Spinal cord (tissue), 9 donors: ENCODE measurements at regions not wholly inside any gene's neighbourhood (a gene's known extent, or its start where the extent isn't known, plus 50 kb on each side); places are given as distances from the start of the nearest gene placed in this dataset.

Experiments
- DNase-seq, 6 donors: peaks; one replicate each; pipeline versions ENCODE4 v3.0.0 to v3.0.0-alpha.2; 2013 to 2015; ENCODE audit warnings: low spot score in 6 of 6, low read depth in 4 of 6
- H3K27ac ChIP-seq: one replicate; pipeline ENCODE4 v1.5.1; 2013; ENCODE audit warnings: low read depth, low read length, control low read depth
- H3K27me3 ChIP-seq: one replicate; pipeline ENCODE4 v1.6.1; 2013; ENCODE audit warnings: low read length; ENCODE audit not compliant: control insufficient read depth, insufficient read depth
- H3K36me3 ChIP-seq: one replicate; pipeline ENCODE4 v1.6.1; 2013; ENCODE audit warnings: low read length; ENCODE audit not compliant: control insufficient read depth, insufficient read depth
- H3K4me1 ChIP-seq: one replicate; pipeline ENCODE4 v1.6.1; 2013; ENCODE audit warnings: low read length; ENCODE audit not compliant: control insufficient read depth, insufficient read depth
- H3K4me3 ChIP-seq: one replicate; pipeline ENCODE4 v1.5.1; 2013; ENCODE audit warnings: low read depth, low read length, control low read depth
- H3K9me3 ChIP-seq: one replicate; pipeline ENCODE4 v1.6.1; 2013; ENCODE audit warnings: low read length; ENCODE audit not compliant: control insufficient read depth, insufficient read depth
- WGBS: methylation state at CpG from one replicate; pipeline ENCODE4 v1.1.5; 2013; ENCODE audit warnings: missing lambda C conversion rate; ENCODE audit not compliant: insufficient coverage; 5-methylcytosine and 5-hydroxymethylcytosine counted together
- donor health status: healthy.

GRCh38 chr2:38154395-38154794, 78.4 kb upstream of the CYP1B1 start:
- 67% methylated on average over 2 of the region's 2 CpGs for WGBS
- DNase-seq, result peak in 1 of 6 donors; percentile 30
- Histone ChIP-seq H3K4me3 (no peak overlapping the region), H3K27me3 (no peaks in the 10 kb centered on the region), H3K9me3 (no peaks in the 10 kb centered on the region), H3K27ac (no peak overlapping the region), H3K36me3 (no peaks in the 10 kb centered on the region), H3K4me1 (peaks cover 9% of the 10 kb centered on the region)

- H3K36me3 ChIP-seq, result no peaks in the 10 kb centered on the region
- H3K27me3 ChIP-seq, result no peaks in the 10 kb centered on the region
- DNase-seq, result no peak
- no peak overlapping the region for H3K27ac ChIP-seq
- H3K4me3 ChIP-seq, result no peak overlapping the region
- H3K4me1 ChIP-seq, result peaks cover 9% of the 10 kb centered on the region
- H3K9me3 ChIP-seq, result no peaks in the 10 kb centered on the region
- WGBS, result 88% methylated on average over 6 of the region's 6 CpGs
These were observed 77.7 kb upstream of the CYP1B1 start for GRCh38 chr2:38153476-38154135.

GRCh38 chr2:38152913-38153312, 77.0 kb upstream of the CYP1B1 start:
- Histone ChIP-seq H3K36me3 (no peaks in the 10 kb centered on the region), H3K4me3 (no peak overlapping the region), H3K9me3 (no peaks in the 10 kb centered on the region), H3K27ac (no peak overlapping the region), H3K4me1 (peaks cover 3% of the 10 kb centered on the region), H3K27me3 (no peaks in the 10 kb centered on the region)
- no CpG with 5 or more reads among the region's 1 CpG for whole genome bisulfite sequencing
- DNase-seq, result no peak

- Histone ChIP-seq H3K4me3 (no peak overlapping the region), H3K27ac (no peak overlapping the region), H3K27me3 (no peaks in the 10 kb centered on the region), H3K4me1 (no peaks in the 10 kb centered on the region), H3K36me3 (no peaks in the 10 kb centered on the region), H3K9me3 (no peaks in the 10 kb centered on the region)
- WGBS, result 92% methylated on average over 3 of the region's 4 CpGs
- DNase-seq, result no peak
These were observed 76.1 kb upstream of the CYP1B1 start for GRCh38 chr2:38152035-38152434.

- no peaks in the 10 kb centered on the region for H3K27me3 ChIP-seq
- WGBS, result 73% methylated on average over 2 of the region's 2 CpGs
- H3K4me1 ChIP-seq, result peaks cover 4% of the 10 kb centered on the region
- no peak overlapping the region for H3K4me3 ChIP-seq
- DNase-seq, result no peak
- no peaks in the 10 kb centered on the region for H3K36me3 ChIP-seq
- H3K27ac ChIP-seq, result no peak overlapping the region
- no peaks in the 10 kb centered on the region for H3K9me3 ChIP-seq
These were observed 73.6 kb upstream of the CYP1B1 start for GRCh38 chr2:38149531-38149930.

DNA sequence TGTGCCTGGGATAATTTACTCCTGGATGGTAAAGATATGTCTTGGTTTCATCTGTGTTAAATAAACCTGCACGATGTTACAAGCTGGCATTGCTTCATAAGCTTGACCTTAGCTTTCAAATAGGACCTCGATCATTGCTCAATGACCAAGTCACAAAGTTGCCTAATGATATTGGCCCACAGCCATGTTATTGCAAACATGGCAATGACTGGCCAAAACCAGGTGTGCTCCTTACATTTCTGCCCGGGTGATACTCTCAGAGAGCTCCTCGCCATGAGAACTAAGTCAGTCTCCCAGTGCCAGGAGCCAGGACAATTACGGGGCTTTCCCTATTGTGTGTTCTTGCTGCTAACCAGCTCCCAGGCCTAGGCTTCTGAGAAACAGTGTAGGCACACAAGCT, 72.5 kb upstream of the CYP1B1 start:
- Histone ChIP-seq H3K9me3 (no peaks in the 10 kb centered on the region), H3K27me3 (no peaks in the 10 kb centered on the region), H3K4me1 (peaks cover 4% of the 10 kb centered on the region), H3K36me3 (no peaks in the 10 kb centered on the region), H3K4me3 (no peak overlapping the region), H3K27ac (no peak overlapping the region)
- no peak for DNase-seq
- WGBS, result 93% methylated on average over 5 of the region's 5 CpGs

DNA sequence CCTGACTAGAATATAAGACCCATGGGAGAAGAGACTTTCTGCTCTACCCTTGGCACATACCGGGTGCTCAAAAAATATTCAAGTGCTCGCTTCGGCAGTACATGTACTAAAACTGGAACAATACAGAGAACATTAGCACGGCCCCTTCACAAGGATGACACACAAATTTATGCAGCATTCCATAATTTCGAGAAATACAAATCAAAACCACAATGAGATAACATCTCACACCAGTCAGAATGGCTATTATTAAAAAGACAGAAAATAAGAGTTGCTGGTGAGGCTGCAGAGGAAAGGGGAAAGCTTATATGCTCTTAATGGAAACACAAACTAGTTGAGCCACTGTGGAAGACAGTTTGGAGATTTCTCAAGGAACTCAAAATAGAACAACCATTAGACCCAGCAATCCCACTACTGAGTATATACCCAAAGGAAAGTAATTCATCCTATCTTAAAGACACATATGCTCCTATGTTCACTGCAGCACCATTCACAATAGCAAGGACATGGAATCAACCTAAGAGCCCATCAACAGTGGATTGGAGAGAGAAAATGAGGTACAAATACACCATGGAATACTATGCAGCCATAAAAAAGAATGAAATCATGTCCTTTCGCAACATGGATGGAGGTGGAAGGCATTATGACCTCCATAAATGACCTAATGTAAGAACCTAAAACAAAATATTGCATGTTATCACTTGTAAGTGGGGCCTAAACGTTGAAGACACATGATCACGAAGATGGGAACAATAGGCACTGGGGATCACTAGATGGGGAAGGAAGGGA, 71.6 kb upstream of the CYP1B1 start:
- Histone ChIP-seq H3K27me3 (no peaks in the 10 kb centered on the region), H3K4me1 (peaks cover 4% of the 10 kb centered on the region), H3K9me3 (no peaks in the 10 kb centered on the region), H3K27ac (peak overlapping the region; percentile 69), H3K4me3 (no peak overlapping the region), H3K36me3 (no peaks in the 10 kb centered on the region)
- DNase-seq, result no peak
- 100% methylated on average over 2 of the region's 8 CpGs for WGBS

DNA sequence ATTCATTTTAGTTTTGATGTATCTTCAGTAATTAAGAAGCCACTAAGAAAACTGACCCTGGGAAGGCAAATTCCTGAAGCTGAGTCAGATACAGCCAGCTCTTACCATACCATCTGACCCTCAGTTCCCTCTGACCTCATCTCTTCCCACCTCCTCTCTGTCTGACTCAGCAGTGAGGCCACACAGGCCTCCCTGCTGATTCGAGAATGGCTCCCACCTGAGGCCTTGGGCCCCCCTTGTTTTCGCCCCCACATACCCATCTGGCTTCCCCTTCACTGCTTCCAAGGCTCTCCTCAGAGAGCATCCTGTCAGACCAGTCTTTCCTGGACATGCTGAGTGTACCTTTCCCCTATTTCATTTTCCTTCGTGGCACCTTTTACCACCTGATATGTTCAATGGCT, 71.0 kb upstream of the CYP1B1 start:
- H3K4me3 ChIP-seq, result no peak overlapping the region
- DNase-seq, result no peak
- 88% methylated on average over 2 of the region's 3 CpGs for WGBS
- no peaks in the 10 kb centered on the region for H3K36me3 ChIP-seq
- peak overlapping the region; percentile 69 for H3K27ac ChIP-seq
- H3K27me3 ChIP-seq, result no peaks in the 10 kb centered on the region
- peaks cover 4% of the 10 kb centered on the region for H3K4me1 ChIP-seq
- no peaks in the 10 kb centered on the region for H3K9me3 ChIP-seq

DNA sequence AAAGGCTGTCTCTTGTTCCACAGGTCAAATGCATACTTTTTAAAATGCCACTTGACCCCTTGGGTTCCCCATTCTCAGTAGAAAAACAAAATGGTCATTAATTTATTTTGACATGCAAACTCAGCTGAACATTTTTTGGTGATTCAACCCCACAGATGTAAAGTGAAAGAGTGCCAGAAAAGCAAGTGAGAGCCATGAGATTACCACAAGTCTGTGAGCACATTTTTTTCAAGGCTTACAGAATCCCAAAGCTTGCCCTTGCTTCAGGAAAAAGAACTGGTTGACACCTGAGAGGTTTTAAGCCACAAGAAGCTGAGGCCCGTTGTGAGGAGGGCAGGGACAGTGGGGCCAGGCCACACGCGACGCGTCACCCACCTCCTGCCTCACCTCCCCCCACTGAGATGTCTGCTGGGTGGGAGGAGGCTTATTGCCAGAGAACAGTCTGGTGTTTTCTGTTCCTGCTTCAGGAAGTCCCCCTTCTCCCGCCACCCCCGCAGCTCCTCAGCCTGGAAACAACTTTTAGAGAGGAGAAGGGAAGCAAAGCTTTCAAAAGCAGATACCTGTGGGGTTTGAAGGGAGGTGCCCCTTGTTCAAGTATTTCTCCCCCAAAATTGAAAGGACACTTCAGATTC, 70.4 kb upstream of the CYP1B1 start:
- WGBS, result 20% methylated on average over 1 of the region's 7 CpGs

More for the DNA sequence above, 70.4 kb upstream of the CYP1B1 start:
- H3K4me1 ChIP-seq, result peaks cover 4% of the 10 kb centered on the region
- H3K4me3 ChIP-seq, result no peak overlapping the region
- H3K27ac ChIP-seq, result peak overlapping the region; percentile 69
- no peak for DNase-seq
- H3K27me3 ChIP-seq, result no peaks in the 10 kb centered on the region
- H3K9me3 ChIP-seq, result no peaks in the 10 kb centered on the region
- H3K36me3 ChIP-seq, result no peaks in the 10 kb centered on the region
